Sigmoid colon (tissue), 4 donors: ENCODE measurements at regions not wholly inside any gene's neighbourhood (a gene's known extent, or its start where the extent isn't known, plus 50 kb on each side); places are given as distances from the start of the nearest gene placed in this dataset.

Experiments used
- EP300 ChIP-seq, 4 donors: sonication (generic); formaldehyde crosslinking; IDR thresholded peaks; one replicate each; pipeline ENCODE4 v1.6.1; 2017; ENCODE audit warnings: antibody characterized with exemption in 4 of 4
- POLR2A ChIP-seq, 2 donors: fragments of 450-650 bp; IDR thresholded peaks; one replicate each; pipeline ENCODE4 v1.6.1; 2016; ENCODE audit warnings: antibody characterized with exemption in 2 of 2, mild to moderate bottlenecking in 2 of 2, moderate library complexity in 2 of 2
- POLR2AphosphoS5 ChIP-seq, 4 donors: sonication (generic); formaldehyde crosslinking; IDR thresholded peaks; one replicate each; pipeline ENCODE4 v1.6.1; 2017; ENCODE audit warnings: antibody characterized with exemption in 4 of 4
- TF ChIP-seq, protein P1 (sequence below), 4 experiments: fragments of 450-650 bp in 3 of 4; fragments of 200-600 bp in 1 of 4; IDR thresholded peaks; one replicate each; pipeline ENCODE4 v1.5.1; 2016 to 2019; ENCODE audit warnings: antibody characterized with exemption in 4 of 4, mild to moderate bottlenecking in 3 of 4, moderate library complexity in 2 of 4

DNA sequence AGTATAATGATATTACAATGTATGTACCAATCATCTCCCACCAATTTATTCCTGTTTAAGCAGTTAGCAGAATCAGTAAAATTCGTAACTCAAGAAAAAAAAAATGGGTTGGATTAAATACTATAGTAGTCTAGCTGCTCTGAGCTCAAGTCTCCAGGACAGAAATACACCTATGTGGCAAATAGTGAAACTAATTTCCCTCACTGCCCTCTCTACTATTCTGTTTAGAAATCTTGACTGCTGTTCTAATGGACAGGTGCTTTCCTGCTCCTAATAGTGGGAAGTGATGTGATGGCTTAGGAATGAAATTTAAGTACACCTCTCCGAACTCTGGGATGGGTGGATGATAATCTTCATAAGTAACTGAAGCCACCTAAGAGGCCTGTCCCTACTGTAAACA lies 175.7 kb downstream of the KCNJ2 start:
- TF ChIP-seq POLR2A (IDR thresholded peaks at IDR 0.05) (no peak), POLR2AphosphoS5 (IDR thresholded peaks at IDR 0.05) (no peak), EP300 (IDR thresholded peaks at IDR 0.05) (no peak)
- TF ChIP-seq, protein P1, sequence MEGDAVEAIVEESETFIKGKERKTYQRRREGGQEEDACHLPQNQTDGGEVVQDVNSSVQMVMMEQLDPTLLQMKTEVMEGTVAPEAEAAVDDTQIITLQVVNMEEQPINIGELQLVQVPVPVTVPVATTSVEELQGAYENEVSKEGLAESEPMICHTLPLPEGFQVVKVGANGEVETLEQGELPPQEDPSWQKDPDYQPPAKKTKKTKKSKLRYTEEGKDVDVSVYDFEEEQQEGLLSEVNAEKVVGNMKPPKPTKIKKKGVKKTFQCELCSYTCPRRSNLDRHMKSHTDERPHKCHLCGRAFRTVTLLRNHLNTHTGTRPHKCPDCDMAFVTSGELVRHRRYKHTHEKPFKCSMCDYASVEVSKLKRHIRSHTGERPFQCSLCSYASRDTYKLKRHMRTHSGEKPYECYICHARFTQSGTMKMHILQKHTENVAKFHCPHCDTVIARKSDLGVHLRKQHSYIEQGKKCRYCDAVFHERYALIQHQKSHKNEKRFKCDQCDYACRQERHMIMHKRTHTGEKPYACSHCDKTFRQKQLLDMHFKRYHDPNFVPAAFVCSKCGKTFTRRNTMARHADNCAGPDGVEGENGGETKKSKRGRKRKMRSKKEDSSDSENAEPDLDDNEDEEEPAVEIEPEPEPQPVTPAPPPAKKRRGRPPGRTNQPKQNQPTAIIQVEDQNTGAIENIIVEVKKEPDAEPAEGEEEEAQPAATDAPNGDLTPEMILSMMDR (IDR thresholded peaks at IDR 0.05) = no peak
